DOHH2 (cell line): ENCODE measurements at regions not wholly inside any gene's neighbourhood (a gene's known extent, or its start where the extent isn't known, plus 50 kb on each side); places are given as distances from the start of the nearest gene placed in this dataset.

Experiments
- H3F3A ChIP-seq: fragments of 200-600 bp; sonication (generic), shearing (Covaris generic); 2 replicates; pipeline ENCODE4 v1.6.0; 2016; ENCODE audit warnings: antibody characterized with exemption, mild to moderate bottlenecking; ENCODE audit not compliant: control insufficient read depth, insufficient read depth
- H3K27ac ChIP-seq: fragments of 200-600 bp; sonication (generic); 2 replicates; pipeline ENCODE4 v1.5.1; 2014; ENCODE audit warnings: low read depth, mild to moderate bottlenecking, low read length, moderate library complexity
- H3K27me3 ChIP-seq: fragments of 200-600 bp; sonication (generic); 2 replicates; pipeline ENCODE4 v1.6.1; 2014; ENCODE audit warnings: mild to moderate bottlenecking, low read length, mixed read lengths; ENCODE audit not compliant: control insufficient read depth
- H3K36me3 ChIP-seq: fragments of 200-600 bp; sonication (generic); 2 replicates; pipeline ENCODE4 v1.6.1; 2014; ENCODE audit warnings: mild to moderate bottlenecking, low read length, moderate library complexity, mixed read lengths; ENCODE audit not compliant: control insufficient read depth
- H3K4me1 ChIP-seq: fragments of 200-600 bp; sonication (generic); 2 replicates; pipeline ENCODE4 v1.6.1; 2014; ENCODE audit warnings: mild to moderate bottlenecking, low read length, mixed read lengths; ENCODE audit not compliant: control insufficient read depth
- H3K4me2 ChIP-seq: fragments of 200-600 bp; sonication (generic); 2 replicates; pipeline ENCODE4 v1.6.0; 2014; ENCODE audit warnings: mild to moderate bottlenecking, low read length, moderate library complexity
- H3K4me3 ChIP-seq: fragments of 200-600 bp; sonication (generic); 2 replicates; pipeline ENCODE4 v1.5.1; 2014; ENCODE audit warnings: mild to moderate bottlenecking, low read length, mixed read lengths
- H3K79me2 ChIP-seq: fragments of 200-600 bp; sonication (generic); 2 replicates; pipeline ENCODE4 v1.6.1; 2014; ENCODE audit warnings: mild to moderate bottlenecking, low read length, mixed read lengths; ENCODE audit not compliant: control insufficient read depth
- H3K9me2 ChIP-seq: fragments of 200-600 bp; sonication (generic); replicated peaks from 2 replicates; pipeline ENCODE4 v1.6.1; 2014; ENCODE audit warnings: mild to moderate bottlenecking, low read length, mixed read lengths; ENCODE audit not compliant: control insufficient read depth
- H3K9me3 ChIP-seq: fragments of 200-600 bp; sonication (generic); 2 replicates; pipeline ENCODE4 v1.6.1; 2014; ENCODE audit warnings: antibody characterized with exemption, low read length, mixed read lengths; ENCODE audit not compliant: control insufficient read depth, insufficient read depth
- H4K20me1 ChIP-seq: fragments of 200-600 bp; sonication (generic); 2 replicates; pipeline ENCODE4 v1.6.0; 2014; ENCODE audit warnings: low read depth, mild to moderate bottlenecking, antibody characterized with exemption, low read length, moderate library complexity; ENCODE audit not compliant: control insufficient read depth, insufficient read depth
- CTCF ChIP-seq: fragments of 200-600 bp; sonication (generic); IDR thresholded peaks from one replicate; pipeline ENCODE4 v1.5.1; 2014; ENCODE audit warnings: antibody characterized with exemption, mild to moderate bottlenecking, low read depth, low read length; ENCODE audit not compliant: poor library complexity, severe bottlenecking
- EZH2phosphoT487 ChIP-seq: fragments of 200-600 bp; sonication (generic); IDR thresholded peaks from 2 replicates; pipeline ENCODE4 v1.6.1; 2017; ENCODE audit warnings: borderline replicate concordance, mild to moderate bottlenecking, antibody characterized with exemption, low read length, moderate library complexity, mixed read lengths

- Histone ChIP-seq H3K4me3 (no peak overlapping the region), H3K79me2 (no peaks in the 10 kb centered on the region), H4K20me1 (no peaks in the 10 kb centered on the region), H3K27ac (no peak overlapping the region), H3K36me3 (no peaks in the 10 kb centered on the region), H3F3A (no peaks in the 10 kb centered on the region), H3K9me3 (no peaks in the 10 kb centered on the region), H3K4me2 (no peak overlapping the region), H3K4me1 (no peaks in the 10 kb centered on the region), H3K27me3 (no peaks in the 10 kb centered on the region; the same call in 1 of the 2 replicates), H3K9me2 (no peaks in the 10 kb centered on the region)
- no peak for TF ChIP-seq CTCF
- no peak for TF ChIP-seq EZH2phosphoT487
Observed at GRCh38 chr15:35210370-35210769, 125.3 kb upstream of the NANOGP8 start.

GRCh38 chr15:35209838-35210237 is 124.7 kb upstream of the NANOGP8 start:
- Histone ChIP-seq H3K9me3 (no peaks in the 10 kb centered on the region), H3F3A (no peaks in the 10 kb centered on the region), H4K20me1 (no peaks in the 10 kb centered on the region), H3K4me2 (no peak overlapping the region), H3K36me3 (no peaks in the 10 kb centered on the region), H3K4me1 (no peaks in the 10 kb centered on the region), H3K9me2 (no peaks in the 10 kb centered on the region), H3K27me3 (no peaks in the 10 kb centered on the region; the same call in 1 of the 2 replicates), H3K79me2 (no peaks in the 10 kb centered on the region), H3K4me3 (no peak overlapping the region), H3K27ac (no peak overlapping the region)
- TF ChIP-seq EZH2phosphoT487: no peak
- TF ChIP-seq CTCF: no peak

- Histone ChIP-seq H3K27me3 (no peaks in the 10 kb centered on the region; the same call in 1 of the 2 replicates), H3K4me1 (no peaks in the 10 kb centered on the region), H3K4me3 (no peak overlapping the region), H3F3A (no peaks in the 10 kb centered on the region), H3K9me2 (no peaks in the 10 kb centered on the region), H3K4me2 (no peak overlapping the region), H3K79me2 (no peaks in the 10 kb centered on the region), H3K27ac (no peak overlapping the region), H3K9me3 (no peaks in the 10 kb centered on the region), H4K20me1 (no peaks in the 10 kb centered on the region), H3K36me3 (no peaks in the 10 kb centered on the region)
- TF ChIP-seq EZH2phosphoT487: no peak
- no peak for TF ChIP-seq CTCF
Observed at GRCh38 chr15:35208353-35208752, 123.3 kb upstream of the NANOGP8 start.
